IPS-15b (cell line): ENCODE measurements at regions not wholly inside any gene's neighbourhood (a gene's known extent, or its start where the extent isn't known, plus 50 kb on each side); places are given as distances from the start of the nearest gene placed in this dataset.

Experiments used
- H3K27me3 ChIP-seq: one replicate; pipeline ENCODE4 v1.6.1; 2013; ENCODE audit warnings: low read length; ENCODE audit not compliant: control insufficient read depth, insufficient read depth
- H3K36me3 ChIP-seq: one replicate; pipeline ENCODE4 v1.6.1; 2013; ENCODE audit warnings: low read length; ENCODE audit not compliant: control insufficient read depth, insufficient read depth
- H3K4me1 ChIP-seq: one replicate; pipeline ENCODE4 v1.6.1; 2013; ENCODE audit warnings: mild to moderate bottlenecking, low read length; ENCODE audit not compliant: control insufficient read depth, insufficient read depth
- H3K4me3 ChIP-seq: one replicate; pipeline ENCODE4 v1.5.1; 2013; ENCODE audit warnings: low read depth, low read length
- H3K9ac ChIP-seq: one replicate; pipeline ENCODE4 v1.6.1; 2013; ENCODE audit warnings: low read depth, mild to moderate bottlenecking, low read length
- H3K9me3 ChIP-seq: one replicate; pipeline ENCODE4 v1.6.1; 2013; ENCODE audit warnings: mild to moderate bottlenecking, low read length; ENCODE audit not compliant: control insufficient read depth, insufficient read depth

DNA sequence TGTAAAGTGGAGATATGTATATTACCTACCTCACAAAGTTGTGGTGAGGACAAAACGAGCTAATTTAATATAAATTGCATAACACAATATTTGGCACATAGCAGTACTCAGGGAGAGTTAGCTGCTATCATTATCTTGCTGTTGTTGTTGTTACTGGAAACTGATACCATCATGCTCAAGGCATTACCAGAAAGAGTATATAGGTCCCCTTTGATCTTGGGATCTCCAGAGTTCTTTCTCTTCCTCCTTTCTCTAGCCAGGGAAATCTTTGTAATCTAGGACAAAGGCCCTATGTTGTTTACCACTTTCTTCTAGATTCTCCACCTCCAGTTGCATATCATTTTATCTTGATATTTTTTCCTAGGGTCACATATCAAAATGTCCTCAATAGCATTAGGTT is 114.8 kb upstream of the RASA1 start:
- no peaks in the 10 kb centered on the region for H3K27me3 ChIP-seq
- H3K9me3 ChIP-seq, result no peaks in the 10 kb centered on the region
- H3K4me1 ChIP-seq, result no peaks in the 10 kb centered on the region
- no peaks in the 10 kb centered on the region for H3K36me3 ChIP-seq
- no peak overlapping the region for H3K4me3 ChIP-seq
- no peak overlapping the region for H3K9ac ChIP-seq

GRCh38 chr5:87154191-87154590 is 113.5 kb upstream of the RASA1 start:
- no peak overlapping the region for H3K4me3 ChIP-seq
- no peaks in the 10 kb centered on the region for H3K9me3 ChIP-seq
- no peaks in the 10 kb centered on the region for H3K4me1 ChIP-seq
- no peaks in the 10 kb centered on the region for H3K27me3 ChIP-seq
- no peaks in the 10 kb centered on the region for H3K36me3 ChIP-seq
- H3K9ac ChIP-seq, result no peak overlapping the region

DNA sequence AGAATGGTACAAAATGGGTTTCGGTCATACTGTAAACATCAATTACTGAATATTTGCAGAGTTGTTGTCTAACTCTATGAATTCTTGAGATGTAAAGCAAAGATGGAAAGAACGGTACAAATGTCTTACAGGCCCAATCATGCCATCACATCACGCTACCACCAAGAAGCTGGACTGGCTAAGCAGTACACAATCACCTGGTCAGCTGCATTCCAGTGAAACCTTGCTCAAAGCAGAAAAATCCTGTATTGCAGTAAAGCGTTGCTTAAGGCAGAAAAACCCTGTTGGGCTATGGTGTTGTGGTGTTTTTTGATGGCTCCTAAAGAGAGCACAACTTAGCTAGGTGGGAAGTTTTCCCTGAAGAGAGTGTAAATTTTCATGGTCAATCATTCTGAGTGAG is 112.6 kb upstream of the RASA1 start:
- no peaks in the 10 kb centered on the region for H3K4me1 ChIP-seq
- no peaks in the 10 kb centered on the region for H3K27me3 ChIP-seq
- no peak overlapping the region for H3K4me3 ChIP-seq
- H3K9ac ChIP-seq, result no peak overlapping the region
- no peaks in the 10 kb centered on the region for H3K9me3 ChIP-seq
- H3K36me3 ChIP-seq, result no peaks in the 10 kb centered on the region

DNA sequence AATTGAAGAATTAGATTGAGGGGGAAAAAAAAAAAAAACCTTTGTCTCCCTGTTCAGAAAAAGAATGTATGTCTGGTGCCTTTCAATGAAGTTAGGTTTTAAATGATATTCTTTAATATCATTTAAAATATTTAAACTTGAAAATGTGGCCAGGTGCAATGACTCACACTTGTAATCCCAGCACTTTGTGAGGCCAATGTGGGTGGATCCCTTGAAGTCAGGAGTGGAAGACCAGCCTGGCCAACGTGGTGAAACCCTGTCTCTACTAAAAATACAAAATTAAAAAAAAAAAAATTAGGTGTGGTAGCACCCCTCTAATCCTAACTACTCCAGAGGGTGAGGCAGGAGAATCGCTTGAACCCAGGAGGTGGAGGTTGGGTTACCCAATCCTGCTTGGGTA is 111.1 kb upstream of the RASA1 start:
- Histone ChIP-seq H3K9me3 (no peaks in the 10 kb centered on the region), H3K36me3 (no peaks in the 10 kb centered on the region), H3K9ac (no peak overlapping the region), H3K27me3 (no peaks in the 10 kb centered on the region), H3K4me1 (no peaks in the 10 kb centered on the region), H3K4me3 (no peak overlapping the region)

DNA sequence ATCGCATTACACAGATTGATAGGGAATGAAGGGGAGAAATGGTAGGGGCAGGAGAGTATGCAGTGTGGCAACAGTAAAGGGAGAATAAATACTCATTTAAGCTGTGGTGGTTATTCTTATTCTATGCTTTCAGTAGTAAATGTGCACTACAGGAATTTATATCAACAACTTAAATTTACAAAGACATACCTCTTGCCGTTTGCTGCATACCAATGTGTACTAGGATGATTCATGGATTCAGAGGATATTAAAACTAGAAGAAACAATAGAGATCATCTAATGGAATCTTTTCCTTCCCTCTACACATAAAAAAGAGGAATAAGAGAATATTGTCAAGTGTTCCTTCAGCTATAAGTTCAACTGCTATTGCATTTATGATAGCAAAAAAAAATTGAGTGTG is 103.3 kb upstream of the RASA1 start:
- Histone ChIP-seq H3K9ac (no peak overlapping the region), H3K9me3 (no peaks in the 10 kb centered on the region), H3K4me3 (no peak overlapping the region), H3K4me1 (peaks cover 5% of the 10 kb centered on the region), H3K36me3 (no peaks in the 10 kb centered on the region), H3K27me3 (no peaks in the 10 kb centered on the region)

DNA sequence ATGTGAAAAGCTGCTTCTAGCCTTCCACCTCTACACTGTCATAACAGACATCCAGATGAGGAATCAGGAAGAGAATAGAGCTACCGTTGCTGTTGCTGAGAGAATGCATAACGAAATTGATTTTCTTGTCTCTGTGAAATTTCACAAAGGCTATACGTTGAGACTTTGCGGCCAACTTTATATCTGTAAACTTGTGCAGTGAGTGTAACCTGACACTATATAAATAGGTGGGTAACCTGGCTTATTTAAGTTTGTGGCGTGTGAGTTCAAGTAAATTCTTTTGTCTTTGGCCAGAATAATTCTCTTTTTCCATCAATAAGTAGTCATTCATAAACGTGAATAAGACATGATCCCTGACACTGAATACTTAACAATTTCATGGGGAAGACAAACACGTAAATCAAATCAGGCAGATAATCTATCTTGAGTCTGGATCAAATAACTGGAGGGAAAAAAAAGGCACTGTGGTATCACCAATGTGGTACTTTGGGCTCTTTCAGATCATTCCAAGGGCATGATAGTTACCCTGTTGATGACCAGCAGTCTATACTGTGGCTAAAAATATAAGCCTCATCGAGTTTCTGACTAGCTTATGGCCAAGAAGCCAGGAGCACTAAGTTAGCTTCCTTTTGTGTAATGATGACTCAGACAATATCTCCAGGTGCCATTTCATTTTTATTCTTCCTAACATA is 98.2 kb upstream of the RASA1 start:
- Histone ChIP-seq H3K27me3 (no peaks in the 10 kb centered on the region), H3K4me1 (no peaks in the 10 kb centered on the region), H3K36me3 (no peaks in the 10 kb centered on the region), H3K9ac (no peak overlapping the region), H3K9me3 (no peaks in the 10 kb centered on the region), H3K4me3 (no peak overlapping the region)

GRCh38 chr5:87170799-87171198 is 96.9 kb upstream of the RASA1 start:
- H3K4me1 ChIP-seq, result no peaks in the 10 kb centered on the region

DNA sequence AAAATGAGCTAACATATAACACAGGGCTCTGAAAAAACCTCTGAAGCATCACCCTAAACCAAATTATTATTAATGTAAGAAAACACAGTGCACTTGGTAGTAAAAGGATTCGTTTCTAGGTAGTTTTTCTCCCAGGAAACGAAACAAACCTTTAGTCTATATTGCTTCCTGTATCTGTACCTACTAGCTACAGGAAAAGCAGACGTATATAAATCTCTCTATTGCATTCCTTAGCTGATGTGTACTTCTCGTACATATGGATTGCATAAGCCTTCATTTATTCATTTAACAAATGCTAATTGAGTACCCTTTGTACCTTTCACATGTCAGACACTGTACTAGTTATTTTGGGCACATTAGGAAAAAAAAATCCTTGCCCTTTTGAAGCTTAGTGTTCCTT is 85.0 kb upstream of the RASA1 start:
- Histone ChIP-seq H3K9me3 (no peaks in the 10 kb centered on the region), H3K4me3 (no peak overlapping the region), H3K27me3 (no peaks in the 10 kb centered on the region), H3K4me1 (no peaks in the 10 kb centered on the region), H3K36me3 (no peaks in the 10 kb centered on the region), H3K9ac (no peak overlapping the region)

More at GRCh38 chr5:87170799-87171198, 96.9 kb upstream of the RASA1 start:
- Histone ChIP-seq H3K9ac (no peak overlapping the region), H3K9me3 (no peaks in the 10 kb centered on the region), H3K4me3 (no peak overlapping the region), H3K36me3 (no peaks in the 10 kb centered on the region), H3K27me3 (no peaks in the 10 kb centered on the region)

DNA sequence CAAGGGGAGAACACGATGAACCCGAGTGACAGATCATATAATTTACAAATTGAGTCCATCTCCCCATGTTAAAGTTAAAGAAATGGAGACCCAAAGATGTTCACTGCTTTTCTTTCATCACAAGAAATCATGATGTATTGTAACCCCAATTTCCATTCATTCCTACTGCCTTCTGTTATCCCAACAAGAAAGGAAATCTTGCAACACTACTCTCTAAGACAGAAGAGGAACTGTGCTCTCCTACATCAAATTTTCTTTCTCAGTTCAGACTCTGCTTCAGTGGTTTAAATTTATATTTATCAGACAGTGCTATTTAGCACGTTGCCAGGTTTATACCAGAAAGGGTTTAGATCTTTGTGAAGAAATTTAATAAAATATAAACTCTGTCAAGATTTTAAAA is 83.8 kb upstream of the RASA1 start:
- H3K27me3 ChIP-seq, result no peaks in the 10 kb centered on the region
- no peaks in the 10 kb centered on the region for H3K36me3 ChIP-seq
- no peaks in the 10 kb centered on the region for H3K9me3 ChIP-seq
- no peak overlapping the region for H3K9ac ChIP-seq
- no peak overlapping the region for H3K4me3 ChIP-seq
- no peaks in the 10 kb centered on the region for H3K4me1 ChIP-seq

- Histone ChIP-seq H3K4me3 (no peak overlapping the region), H3K36me3 (no peaks in the 10 kb centered on the region), H3K4me1 (no peaks in the 10 kb centered on the region), H3K27me3 (no peaks in the 10 kb centered on the region), H3K9ac (no peak overlapping the region), H3K9me3 (no peaks in the 10 kb centered on the region)
Observed at GRCh38 chr5:87184605-87185004, 83.1 kb upstream of the RASA1 start.

- Histone ChIP-seq H3K27me3 (no peaks in the 10 kb centered on the region), H3K4me1 (no peaks in the 10 kb centered on the region), H3K36me3 (no peaks in the 10 kb centered on the region), H3K9me3 (no peaks in the 10 kb centered on the region), H3K4me3 (no peak overlapping the region), H3K9ac (no peak overlapping the region)
Observed at GRCh38 chr5:87185838-87186237, 81.8 kb upstream of the RASA1 start.

DNA sequence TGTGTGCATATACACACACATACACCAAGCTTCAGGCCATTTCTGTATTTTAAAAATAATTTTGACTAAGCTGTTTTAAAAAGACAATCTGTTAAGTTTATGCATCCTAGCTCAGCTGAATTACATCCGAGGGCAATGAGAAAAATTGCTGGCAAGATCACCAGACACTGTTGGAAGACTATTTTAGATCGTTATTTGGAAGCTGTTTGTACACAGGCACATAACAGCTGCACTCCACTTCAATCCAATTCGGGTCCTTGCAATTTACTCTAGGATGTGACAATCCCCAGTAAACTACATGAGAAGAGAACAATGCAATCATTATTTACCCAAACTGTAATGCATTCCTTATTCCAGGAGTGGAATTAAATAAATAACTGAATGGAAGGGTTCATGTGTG is 79.3 kb upstream of the RASA1 start:
- no peak overlapping the region for H3K9ac ChIP-seq
- H3K4me3 ChIP-seq, result no peak overlapping the region
- no peaks in the 10 kb centered on the region for H3K9me3 ChIP-seq
- no peaks in the 10 kb centered on the region for H3K27me3 ChIP-seq
- H3K4me1 ChIP-seq, result no peaks in the 10 kb centered on the region
- H3K36me3 ChIP-seq, result no peaks in the 10 kb centered on the region
